GM19099 (cell line): ENCODE measurements at regions not wholly inside any gene's neighbourhood (a gene's known extent, or its start where the extent isn't known, plus 50 kb on each side); places are given as distances from the start of the nearest gene placed in this dataset.

ENCODE experiments used
- POLR2A ChIP-seq: IDR thresholded peaks from 3 replicates; pipeline ENCODE4 v1.6.1; 2011; ENCODE audit warnings: low read depth; ENCODE audit not compliant: insufficient read length; ENCODE audit errors: extremely low read depth

DNA sequence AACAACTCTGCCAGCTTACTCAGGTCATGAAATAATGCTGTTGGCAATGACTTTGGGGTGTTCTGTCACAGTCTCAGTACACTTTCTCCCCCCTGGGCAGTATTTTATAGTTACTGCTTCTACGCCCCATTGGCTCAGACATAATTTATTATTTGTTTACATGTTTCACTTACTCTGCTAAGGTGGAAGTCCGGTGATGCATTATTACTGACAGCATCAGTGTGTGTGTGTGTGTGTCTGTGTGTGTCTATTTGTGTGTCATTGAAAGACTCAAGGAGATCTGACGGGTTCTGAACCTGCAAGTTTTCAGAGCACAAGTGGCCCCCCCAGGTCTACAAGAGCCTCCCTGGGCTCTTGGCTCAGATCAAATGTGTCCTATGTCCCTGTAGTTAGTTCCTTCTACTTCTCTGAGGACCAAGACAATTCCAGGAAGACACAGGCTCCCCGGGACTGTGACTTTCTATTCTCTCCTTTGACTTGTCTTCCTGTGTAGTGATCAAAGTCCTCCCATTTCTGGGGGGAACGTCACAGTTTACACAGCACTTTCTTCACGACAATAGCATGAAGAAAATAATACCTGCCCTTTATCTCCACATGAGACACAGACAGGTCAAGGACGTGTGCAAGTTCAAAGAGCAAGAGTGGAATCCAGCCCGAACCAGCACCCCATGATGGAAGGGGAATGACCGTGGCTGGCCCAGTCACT is 283.7 kb upstream of the GATB start:
- no peak for TF ChIP-seq POLR2A

DNA sequence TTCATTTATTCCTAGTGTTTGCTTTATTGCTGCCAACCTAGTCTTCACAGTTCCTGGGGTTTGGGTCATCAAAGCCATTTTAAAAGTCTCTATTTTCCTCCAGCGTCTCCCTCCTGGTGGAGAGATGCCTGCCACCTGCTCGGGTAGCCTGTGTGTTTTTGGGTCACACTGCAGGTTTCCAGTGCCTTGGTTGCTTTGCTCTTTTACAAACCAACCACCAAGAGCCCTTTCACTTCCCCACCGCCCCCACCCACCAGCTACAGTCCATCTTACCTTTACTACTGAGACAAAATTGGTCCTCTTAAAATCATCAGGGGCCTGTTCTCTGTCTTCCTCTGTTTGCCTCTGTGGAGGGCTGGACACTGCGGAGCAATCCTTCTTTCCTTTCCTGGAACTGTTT is 280.5 kb upstream of the GATB start:
- TF ChIP-seq POLR2A = no peak

DNA sequence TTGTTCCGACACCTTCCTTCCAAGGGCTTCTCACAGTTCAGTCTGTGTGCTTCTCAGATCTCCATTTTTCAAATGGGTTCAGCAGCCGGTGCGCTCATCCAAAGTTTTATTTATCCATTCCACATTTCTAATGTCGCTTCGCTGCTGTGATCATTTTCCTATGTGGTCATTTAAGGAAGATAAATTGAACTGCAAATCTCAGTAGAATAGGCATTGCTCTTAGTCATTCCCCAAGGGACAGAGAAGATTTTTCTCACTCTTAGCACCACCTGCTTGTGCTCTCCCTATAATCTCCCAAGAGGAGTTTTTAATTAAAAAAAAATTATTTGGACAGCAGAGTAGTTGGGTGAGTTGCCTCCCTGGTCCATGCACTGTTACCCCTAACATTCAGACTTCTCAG is 278.9 kb upstream of the GATB start:
- TF ChIP-seq POLR2A = no peak

DNA sequence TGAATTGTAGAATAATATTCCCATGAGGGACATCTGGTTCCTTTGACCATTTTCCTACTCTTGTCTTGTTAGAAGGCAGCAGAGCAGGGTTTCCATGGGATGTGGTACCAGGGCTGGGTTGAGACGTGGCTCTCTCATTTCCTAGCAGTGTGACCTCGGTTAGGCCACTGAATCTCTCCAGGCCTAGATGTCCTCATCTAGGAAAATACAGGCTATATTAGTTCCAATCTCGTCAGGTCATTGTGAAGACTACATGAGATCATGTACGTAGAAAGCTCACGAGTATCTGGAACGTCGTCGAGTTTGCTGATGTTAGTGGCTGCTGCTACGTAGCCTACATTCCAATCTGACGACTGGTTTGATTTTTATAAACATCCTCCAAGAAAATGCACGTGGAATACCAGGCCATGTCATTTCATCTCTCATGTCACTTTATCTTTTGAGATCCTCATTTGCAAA is 278.2 kb upstream of the GATB start:
- no peak for TF ChIP-seq POLR2A

DNA sequence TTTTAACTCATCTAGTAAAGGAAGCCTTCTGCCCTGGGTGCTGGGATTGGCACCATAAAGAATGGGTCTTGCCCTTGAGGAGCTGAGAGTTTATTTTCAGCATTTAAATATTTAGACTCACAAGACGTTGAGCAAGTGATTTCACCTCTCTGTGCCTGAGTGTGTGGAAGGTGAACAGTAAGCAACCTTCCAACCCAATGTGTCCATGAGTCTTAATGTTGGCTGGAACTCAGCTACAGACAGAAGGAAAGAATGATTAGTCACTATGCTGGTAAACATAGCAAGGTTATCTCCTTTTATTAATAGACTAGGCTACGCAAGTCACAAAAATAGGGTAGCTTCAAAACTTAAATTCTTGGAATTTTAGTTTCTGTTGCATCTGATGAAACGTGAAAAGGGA is 277.4 kb upstream of the GATB start:
- no peak for TF ChIP-seq POLR2A

- TF ChIP-seq POLR2A = no peak
These were observed 276.6 kb upstream of the GATB start for GRCh38 chr4:152037435-152037834.

GRCh38 chr4:152033621-152034020 is 272.8 kb upstream of the GATB start:
- TF ChIP-seq POLR2A = no peak

DNA sequence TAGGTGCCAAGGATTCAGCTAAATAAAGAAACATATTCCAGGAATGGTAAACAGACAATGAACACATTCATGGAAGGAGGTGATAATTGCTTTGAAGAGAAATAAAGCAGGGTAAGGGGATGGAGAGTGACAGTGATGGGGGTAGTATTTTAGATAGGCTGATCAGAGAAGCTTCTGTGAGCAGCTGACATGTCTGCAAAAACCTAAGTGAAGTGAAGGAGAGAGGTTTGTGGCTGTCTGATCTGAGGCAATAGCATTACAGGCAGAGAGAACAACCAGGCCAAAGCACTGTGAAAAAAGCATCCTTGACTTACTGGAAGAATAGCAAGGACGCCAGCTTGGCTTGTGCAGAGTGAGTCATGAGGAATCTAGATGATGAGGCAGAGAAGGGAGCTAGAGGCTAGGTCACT is 271.9 kb upstream of the GATB start:
- no peak for TF ChIP-seq POLR2A

DNA sequence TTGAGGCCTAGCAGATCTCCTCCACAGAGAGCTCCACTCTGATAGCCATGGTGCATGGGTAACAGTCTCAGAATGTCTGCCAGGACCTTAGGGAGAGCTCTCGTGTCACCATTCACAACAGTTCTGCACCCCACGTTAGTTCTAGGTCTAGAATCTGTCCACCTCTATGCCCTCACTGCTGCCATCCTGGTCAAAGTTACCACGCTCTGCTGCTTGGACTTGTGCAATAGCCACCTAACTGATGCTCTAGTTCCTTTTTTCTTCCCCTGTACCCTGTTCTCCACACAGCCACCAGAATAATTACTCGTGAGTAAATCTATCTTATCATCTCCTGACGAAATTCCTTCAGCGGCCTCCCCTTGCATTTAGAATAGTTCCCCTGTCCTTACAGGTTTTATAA is 268.8 kb upstream of the GATB start:
- TF ChIP-seq POLR2A = no peak

- TF ChIP-seq POLR2A = no peak
These were observed 267.3 kb upstream of the GATB start for GRCh38 chr4:152028131-152028530.

- no peak for TF ChIP-seq POLR2A
These were observed 264.1 kb upstream of the GATB start for GRCh38 chr4:152024881-152025280.

DNA sequence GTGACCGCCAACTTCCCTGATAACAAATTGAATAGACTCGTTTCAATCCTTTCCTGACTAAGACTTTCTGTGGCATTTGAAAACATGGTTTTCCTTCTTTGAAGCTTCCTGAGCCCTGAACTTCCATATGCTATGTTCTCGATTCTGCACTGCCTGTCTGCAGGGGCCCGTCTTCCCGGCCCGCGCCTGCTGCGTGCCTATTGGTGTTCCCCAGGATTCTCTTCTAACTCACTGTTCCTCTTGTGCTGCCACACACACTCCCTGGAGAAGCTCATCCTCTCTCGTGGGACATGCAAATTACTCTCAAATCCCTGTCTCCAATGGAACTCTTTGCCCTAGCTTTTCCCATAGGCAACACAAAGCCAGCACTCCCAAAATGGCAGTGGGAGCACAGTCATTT is 262.9 kb upstream of the GATB start:
- TF ChIP-seq POLR2A = no peak

DNA sequence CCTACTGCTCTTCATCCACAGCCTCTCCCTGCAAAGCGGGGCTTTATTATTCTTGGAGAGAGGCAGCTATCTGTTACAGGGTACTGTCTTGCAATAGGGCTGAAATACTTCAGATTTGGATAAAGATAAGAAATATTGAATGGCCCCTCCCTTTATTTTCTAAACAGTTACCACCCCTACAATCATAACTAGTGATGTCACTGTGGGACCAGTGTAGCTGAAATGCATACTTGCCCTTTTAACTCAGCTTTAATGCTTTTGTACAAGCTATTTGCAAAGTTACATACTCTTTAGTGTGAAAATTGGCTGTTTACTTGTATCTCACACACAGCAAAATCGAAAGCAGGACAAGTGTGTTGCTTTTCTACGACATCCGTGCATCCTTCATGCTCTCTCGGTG is 261.7 kb upstream of the GATB start:
- TF ChIP-seq POLR2A = no peak

DNA sequence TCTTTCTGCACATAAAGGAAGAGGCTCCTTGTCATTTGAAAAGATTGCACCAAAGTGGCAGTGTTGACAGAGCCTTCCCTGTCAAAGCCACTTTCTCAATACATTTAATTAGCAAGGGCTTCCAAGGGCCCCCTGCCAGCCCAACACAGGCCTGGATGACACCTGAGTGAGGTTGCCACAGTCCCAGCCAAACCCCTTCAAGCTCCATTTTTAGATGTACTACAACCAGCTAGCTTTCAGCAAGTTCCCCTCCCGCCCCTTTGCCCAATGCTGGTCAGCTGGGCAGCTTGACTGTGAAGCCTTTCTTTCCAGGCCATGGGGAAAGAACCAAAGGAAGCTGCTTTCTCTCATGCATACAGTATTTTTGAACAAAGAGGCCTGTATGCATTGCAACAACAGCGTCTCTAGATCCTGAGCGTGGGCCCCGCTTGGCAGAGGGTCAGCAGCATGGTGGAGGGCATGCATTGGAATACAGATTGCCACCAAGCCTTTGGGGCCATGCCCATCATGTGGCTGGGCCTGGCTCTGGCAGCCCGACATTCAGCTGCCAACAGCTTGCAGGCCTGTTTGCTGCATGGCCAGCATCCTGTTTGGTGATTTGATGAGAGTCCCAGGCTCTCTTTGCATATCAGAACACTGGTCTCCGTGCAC is 261.1 kb upstream of the GATB start:
- no peak for TF ChIP-seq POLR2A

DNA sequence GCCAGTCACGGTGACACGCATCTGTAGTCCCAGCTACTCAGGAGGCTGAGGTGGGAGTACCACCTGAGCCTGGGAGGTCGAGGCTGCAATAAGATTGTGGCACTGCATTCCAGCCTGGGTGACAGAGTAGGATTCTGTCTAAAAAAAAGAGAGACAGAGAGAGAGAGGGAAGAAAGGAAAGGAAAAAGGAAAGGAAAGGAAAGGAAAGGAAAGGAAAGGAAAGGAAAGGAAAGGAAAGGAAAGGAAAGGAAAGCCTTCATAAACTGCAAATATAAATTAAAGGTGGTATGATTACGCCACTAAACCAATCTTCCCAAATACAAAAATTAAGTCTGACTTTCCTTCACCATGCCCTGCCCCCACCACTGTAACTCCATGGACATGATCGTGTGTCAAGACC is 259.3 kb upstream of the GATB start:
- TF ChIP-seq POLR2A = no peak

- no peak for TF ChIP-seq POLR2A
These were observed 255.5 kb upstream of the GATB start for GRCh38 chr4:152016303-152016620.

- TF ChIP-seq POLR2A = no peak
These were observed 254.9 kb upstream of the GATB start for GRCh38 chr4:152015597-152016302.

DNA sequence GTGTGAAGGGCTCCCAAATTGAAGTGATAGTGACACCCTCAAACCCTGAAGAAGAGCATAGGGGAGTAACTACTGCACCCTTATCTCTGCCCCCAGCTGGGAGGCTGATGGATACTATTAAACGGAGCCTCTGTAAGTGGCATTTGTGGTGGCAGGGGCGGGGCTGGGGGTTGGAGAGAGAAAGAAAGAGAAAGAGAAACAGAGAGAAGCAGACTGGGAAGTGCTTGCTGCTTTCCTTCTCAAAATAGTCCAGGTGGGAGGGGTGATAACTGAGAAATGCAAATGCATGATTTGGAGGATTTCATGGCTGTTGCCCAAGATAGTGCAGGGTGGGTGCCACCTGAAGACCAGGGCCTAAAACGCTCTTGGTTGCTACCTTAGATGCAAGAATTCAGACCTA is 253.5 kb upstream of the GATB start:
- no peak for TF ChIP-seq POLR2A
